Calu3 (cell line): ENCODE measurements at regions not wholly inside any gene's neighbourhood (a gene's known extent, or its start where the extent isn't known, plus 50 kb on each side); places are given as distances from the start of the nearest gene placed in this dataset.

Experiments used
- BruUV-seq: library from RNA; stranded (reverse); fragments of 400-500 nt; replicated peaks from 2 replicates; lab custom pipeline; 2021; lab: Mats Ljungman, UMichigan
- CTCF ChIA-PET: fragments of 300-600 bp; sonication (Branson Sonifier 250); formaldehyde crosslinking; loops from one replicate; lab custom pipeline; 2022; ENCODE audit warnings: antibody characterized with exemption; lab: Charles Lee
- DNase-seq: peaks from one replicate; pipeline ENCODE4 v3.0.0; 2022
- H3K27ac Mint-ChIP-seq: one replicate; pipeline ENCODE4 v1.8.0; 2022; ENCODE audit warnings: mixed read lengths; ENCODE audit not compliant: unreplicated experiment
- H3K27me3 Mint-ChIP-seq: one replicate; pipeline ENCODE4 v1.8.0; 2022; ENCODE audit warnings: mixed read lengths; ENCODE audit not compliant: unreplicated experiment
- H3K36me3 Mint-ChIP-seq: one replicate; pipeline ENCODE4 v1.8.0; 2022; ENCODE audit warnings: mild to moderate bottlenecking, moderate library complexity, mixed read lengths; ENCODE audit not compliant: insufficient read depth, unreplicated experiment
- H3K4me1 Mint-ChIP-seq: one replicate; pipeline ENCODE4 v1.8.0; 2022; ENCODE audit warnings: mild to moderate bottlenecking, low read depth, mixed read lengths; ENCODE audit not compliant: unreplicated experiment
- H3K4me3 Mint-ChIP-seq: one replicate; pipeline ENCODE4 v1.8.0; 2022; ENCODE audit warnings: mild to moderate bottlenecking, low read depth, moderate library complexity, mixed read lengths; ENCODE audit not compliant: unreplicated experiment
- H3K9me3 Mint-ChIP-seq: one replicate; pipeline ENCODE4 v1.8.0; 2022; ENCODE audit warnings: low read depth, mixed read lengths; ENCODE audit not compliant: unreplicated experiment
- intact Hi-C: fragments of 100-400 bp; cut with micrococcal nuclease; formaldehyde crosslinking; loops from one replicate; pipeline ENCODE4 v1.10.0; 2022; ENCODE audit not compliant: unreplicated experiment
- TF ChIP-seq, protein P1 (sequence below): fragments of 200-600 bp; IDR thresholded peaks from one replicate; pipeline ENCODE4 v1.8.0; 2022; ENCODE audit warnings: antibody characterized with exemption; ENCODE audit not compliant: unreplicated experiment

DNA sequence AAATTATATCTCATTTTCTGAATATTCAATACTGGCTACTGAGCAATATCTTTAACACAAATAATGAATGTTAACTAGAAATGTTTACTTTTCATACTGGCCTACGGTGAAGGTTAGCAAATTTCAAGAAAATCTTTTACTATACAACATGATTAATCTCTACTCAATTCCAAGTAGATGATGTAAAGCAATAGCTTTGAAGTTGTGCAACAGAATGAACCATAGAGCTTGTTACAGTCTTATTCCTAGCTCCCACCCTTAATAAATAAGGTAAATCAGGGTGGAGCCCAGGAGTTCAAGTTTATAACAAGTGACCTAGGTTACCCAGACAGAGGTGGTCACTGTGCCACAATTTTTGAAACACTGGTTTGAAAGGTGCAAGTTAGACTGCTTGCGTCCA is 1678.1 kb downstream of the KCNT2 start:
- no TSS peak for BruUV-seq
- TF ChIP-seq, protein P1, sequence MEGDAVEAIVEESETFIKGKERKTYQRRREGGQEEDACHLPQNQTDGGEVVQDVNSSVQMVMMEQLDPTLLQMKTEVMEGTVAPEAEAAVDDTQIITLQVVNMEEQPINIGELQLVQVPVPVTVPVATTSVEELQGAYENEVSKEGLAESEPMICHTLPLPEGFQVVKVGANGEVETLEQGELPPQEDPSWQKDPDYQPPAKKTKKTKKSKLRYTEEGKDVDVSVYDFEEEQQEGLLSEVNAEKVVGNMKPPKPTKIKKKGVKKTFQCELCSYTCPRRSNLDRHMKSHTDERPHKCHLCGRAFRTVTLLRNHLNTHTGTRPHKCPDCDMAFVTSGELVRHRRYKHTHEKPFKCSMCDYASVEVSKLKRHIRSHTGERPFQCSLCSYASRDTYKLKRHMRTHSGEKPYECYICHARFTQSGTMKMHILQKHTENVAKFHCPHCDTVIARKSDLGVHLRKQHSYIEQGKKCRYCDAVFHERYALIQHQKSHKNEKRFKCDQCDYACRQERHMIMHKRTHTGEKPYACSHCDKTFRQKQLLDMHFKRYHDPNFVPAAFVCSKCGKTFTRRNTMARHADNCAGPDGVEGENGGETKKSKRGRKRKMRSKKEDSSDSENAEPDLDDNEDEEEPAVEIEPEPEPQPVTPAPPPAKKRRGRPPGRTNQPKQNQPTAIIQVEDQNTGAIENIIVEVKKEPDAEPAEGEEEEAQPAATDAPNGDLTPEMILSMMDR, result no peak
- no peak for DNase-seq
- CTCF ChIA-PET, result no interaction called here
- Mint-ChIP-seq H3K27ac (no peak overlapping the region), H3K27me3 (no peaks in the 10 kb centered on the region), H3K9me3 (peaks cover 3% of the 10 kb centered on the region), H3K4me1 (no peaks in the 10 kb centered on the region), H3K36me3 (no peaks in the 10 kb centered on the region), H3K4me3 (no peak overlapping the region)
- intact Hi-C loops, result no loop called here

DNA sequence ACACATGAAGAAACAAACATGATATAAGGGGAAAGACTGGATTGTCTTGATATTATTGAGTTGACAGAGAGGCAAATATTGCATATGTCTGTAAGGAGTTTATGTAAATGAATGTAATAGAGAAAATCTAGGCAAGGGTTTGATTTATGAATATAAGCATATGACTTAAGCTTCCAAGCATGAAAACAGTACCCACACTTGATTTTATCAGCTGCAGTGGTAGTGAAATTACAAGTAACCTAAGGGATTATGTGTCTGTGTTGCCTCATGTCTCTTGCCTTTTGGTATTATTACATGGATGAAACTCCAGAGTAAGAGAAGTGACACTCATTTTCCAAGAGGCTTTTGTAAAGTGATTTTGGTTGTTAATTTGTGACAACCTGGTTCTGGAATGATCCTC is 1678.9 kb downstream of the KCNT2 start:
- TF ChIP-seq, protein P1, result no peak
- Mint-ChIP-seq H3K36me3 (no peaks in the 10 kb centered on the region), H3K9me3 (peaks cover 3% of the 10 kb centered on the region), H3K27me3 (no peaks in the 10 kb centered on the region), H3K4me1 (no peaks in the 10 kb centered on the region), H3K27ac (no peak overlapping the region), H3K4me3 (no peak overlapping the region)
- no peak for DNase-seq
- CTCF ChIA-PET, result no interaction called here
- BruUV-seq, result no TSS peak
- intact Hi-C loops, result no loop called here

DNA sequence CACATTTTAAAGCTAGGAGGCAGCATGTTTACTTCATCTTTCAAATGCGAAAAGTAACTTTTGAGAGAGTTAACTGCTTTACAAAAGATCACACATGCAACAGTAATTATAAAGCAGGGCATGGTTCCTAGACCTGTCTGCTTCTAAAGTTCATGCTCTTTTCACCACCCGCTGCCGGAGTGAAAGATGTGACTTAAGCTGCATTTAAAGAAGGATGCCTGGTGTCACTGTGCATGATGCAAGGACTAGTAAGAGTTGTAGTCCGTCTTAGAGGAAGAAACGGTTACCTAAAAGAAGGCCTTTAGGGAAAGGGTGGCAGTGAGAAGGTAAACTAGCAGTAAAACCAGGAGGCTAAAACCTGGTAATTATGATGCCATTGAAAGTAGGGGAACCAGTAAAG is 1689.1 kb downstream of the KCNT2 start:
- Mint-ChIP-seq H3K36me3 (no peaks in the 10 kb centered on the region), H3K9me3 (peaks cover 2% of the 10 kb centered on the region), H3K27ac (no peak overlapping the region), H3K4me1 (no peaks in the 10 kb centered on the region), H3K4me3 (no peak overlapping the region), H3K27me3 (no peaks in the 10 kb centered on the region)
- no TSS peak for BruUV-seq
- TF ChIP-seq, protein P1, result no peak
- CTCF ChIA-PET, result no interaction called here
- no peak for DNase-seq
- intact Hi-C loops, result no loop called here

DNA sequence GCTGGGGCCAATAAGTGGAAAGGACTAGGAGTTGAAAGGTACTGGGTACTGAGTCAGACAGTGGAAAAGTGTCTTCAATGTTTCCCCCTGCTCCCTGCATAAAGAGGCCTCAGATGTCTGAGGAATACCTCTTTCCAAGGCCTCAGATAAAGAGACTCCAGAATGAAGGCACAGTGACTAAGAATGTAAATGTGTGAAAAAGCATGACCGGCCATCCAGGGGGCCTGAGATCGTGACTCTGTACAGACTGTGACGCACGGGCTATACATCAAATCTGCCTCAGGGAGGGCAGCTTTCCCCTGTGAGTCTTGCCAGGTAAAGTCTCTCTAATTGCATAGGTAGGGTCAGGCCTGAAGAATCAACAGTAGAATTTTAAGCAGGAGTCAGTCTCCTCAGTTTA is 1690.5 kb downstream of the KCNT2 start:
- TF ChIP-seq, protein P1, result no peak
- Mint-ChIP-seq H3K27me3 (no peaks in the 10 kb centered on the region), H3K9me3 (peaks cover 2% of the 10 kb centered on the region), H3K27ac (no peak overlapping the region), H3K4me1 (no peaks in the 10 kb centered on the region), H3K4me3 (no peak overlapping the region), H3K36me3 (no peaks in the 10 kb centered on the region)
- CTCF ChIA-PET, result no interaction called here
- intact Hi-C loops, result no loop called here
- DNase-seq, result no peak
- BruUV-seq, result no TSS peak
